IMR-90 (cell line): ENCODE measurements at regions not wholly inside any gene's neighbourhood (a gene's known extent, or its start where the extent isn't known, plus 50 kb on each side); places are given as distances from the start of the nearest gene placed in this dataset.

Experiments
- ATAC-seq: fragments of 200-7000 bp; cut with Tn5 transposase; 2 replicates; pipeline ENCODE4 v1.9.1; 2020; ENCODE audit warnings: low read depth, mild to moderate bottlenecking, moderate library complexity
- BruUV-seq: library from RNA; stranded (reverse); fragments of 400-500 nt; replicated peaks from 2 replicates; lab custom pipeline; 2021; lab: Mats Ljungman, UMichigan
- CTCF ChIA-PET: fragments of 300-600 bp; formaldehyde crosslinking; extraction: SDS; loops from one replicate; lab custom pipeline; 2021; ENCODE audit warnings: antibody characterized with exemption; lab: Yijun Ruan, JAX
- POLR2A ChIA-PET: fragments of 300-600 bp; sonication (Branson Sonifier 250); formaldehyde crosslinking; loops from one replicate; lab custom pipeline; 2022; ENCODE audit warnings: antibody characterized with exemption; ENCODE audit not compliant: unreplicated experiment; lab: Charles Lee
- DNase-seq: peaks from one replicate; pipeline ENCODE4 v3.0.0; 2013
- H2AFZ ChIP-seq: replicated peaks from 2 replicates; pipeline ENCODE3; 2013; ENCODE audit warnings: low read length, mild to moderate bottlenecking; ENCODE audit not compliant: poor library complexity
- H2AK5ac ChIP-seq: 2 replicates; pipeline ENCODE4 v1.6.1; 2013; ENCODE audit warnings: low read depth, low read length, inconsistent platforms
- H2AK9ac ChIP-seq: replicated peaks from 2 replicates; pipeline ENCODE3; 2013; ENCODE audit warnings: mild to moderate bottlenecking, low read depth, low read length, moderate library complexity; ENCODE audit not compliant: poor library complexity
- H2BK120ac ChIP-seq: 2 replicates; pipeline ENCODE4 v1.6.1; 2013; ENCODE audit warnings: low read depth, low read length, inconsistent platforms
- H2BK15ac ChIP-seq: 3 replicates; pipeline ENCODE4 v1.6.1; 2013; ENCODE audit warnings: low read depth, low read length, inconsistent platforms
- H2BK20ac ChIP-seq: 2 replicates; pipeline ENCODE4 v1.6.1; 2013; ENCODE audit warnings: low read depth, mild to moderate bottlenecking, inconsistent platforms, low read length, moderate library complexity
- H2BK5ac ChIP-seq: 2 replicates; pipeline ENCODE4 v1.6.1; 2013; ENCODE audit warnings: mild to moderate bottlenecking, low read depth, low read length, inconsistent platforms; ENCODE audit not compliant: poor library complexity, severe bottlenecking
- H3K14ac ChIP-seq: replicated peaks from 2 replicates; pipeline ENCODE4 v1.6.1; 2013; ENCODE audit warnings: low read depth, low read length, inconsistent platforms
- H3K18ac ChIP-seq: 2 replicates; pipeline ENCODE4 v1.6.1; 2013; ENCODE audit warnings: low read depth, low read length, control low read depth
- H3K23ac ChIP-seq: 2 replicates; pipeline ENCODE4 v1.6.1; 2013; ENCODE audit warnings: low read depth, low read length, inconsistent platforms
- H3K27ac ChIP-seq: 2 replicates; pipeline ENCODE4 v1.5.1; 2013; ENCODE audit warnings: mild to moderate bottlenecking, control low read depth, low read length; ENCODE audit not compliant: insufficient read depth
- H3K27me3 ChIP-seq: 2 replicates; pipeline ENCODE4 v1.6.1; 2013; ENCODE audit warnings: low read length; ENCODE audit not compliant: control insufficient read depth, insufficient read depth
- H3K36me3 ChIP-seq: 2 replicates; pipeline ENCODE4 v1.6.1; 2013; ENCODE audit warnings: low read length, mixed read lengths; ENCODE audit not compliant: control insufficient read depth, insufficient read depth
- H3K4ac ChIP-seq: 2 replicates; pipeline ENCODE4 v1.6.1; 2013; ENCODE audit warnings: low read depth, low read length, inconsistent platforms
- H3K4me1 ChIP-seq: 2 replicates; pipeline ENCODE4 v1.6.1; 2013; ENCODE audit warnings: low read length, mixed read lengths; ENCODE audit not compliant: control insufficient read depth, insufficient read depth
- H3K4me2 ChIP-seq: 2 replicates; pipeline ENCODE4 v1.6.1; 2013; ENCODE audit warnings: low read depth, mild to moderate bottlenecking, control low read depth, low read length, moderate library complexity
- H3K4me3 ChIP-seq: 2 replicates; pipeline ENCODE4 v1.5.1; 2013; ENCODE audit warnings: low read depth, mild to moderate bottlenecking, control low read depth, low read length, moderate library complexity; ENCODE audit not compliant: insufficient read depth
- H3K56ac ChIP-seq: 2 replicates; pipeline ENCODE4 v1.6.1; 2013; ENCODE audit warnings: low read length, inconsistent platforms; ENCODE audit not compliant: insufficient read depth; ENCODE audit errors: extremely low read depth
- H3K79me1 ChIP-seq, 2 experiments: 2 replicates each; pipeline ENCODE4 v1.6.1; 2013; ENCODE audit warnings: low read length in 2 of 2, inconsistent platforms in 1 of 2, low read depth in 1 of 2
- H3K9ac ChIP-seq: 2 replicates; pipeline ENCODE4 v1.6.1; 2013; ENCODE audit warnings: low read depth, low read length, control low read depth
- H3K9me1 ChIP-seq: 2 replicates; pipeline ENCODE4 v1.6.1; 2013; ENCODE audit warnings: low read length, inconsistent platforms; ENCODE audit not compliant: insufficient read depth
- H3K9me3 ChIP-seq: 2 replicates; pipeline ENCODE4 v1.6.1; 2013; ENCODE audit warnings: low read length; ENCODE audit not compliant: control insufficient read depth, insufficient read depth
- H4K20me1 ChIP-seq: 2 replicates; pipeline ENCODE4 v1.6.1; 2013; ENCODE audit warnings: low read length, inconsistent platforms; ENCODE audit not compliant: insufficient read depth
- H4K5ac ChIP-seq: 2 replicates; pipeline ENCODE4 v1.6.1; 2013; ENCODE audit warnings: mild to moderate bottlenecking, low read depth, low read length, control low read depth
- H4K8ac ChIP-seq, 2 experiments: 2 replicates each; pipeline ENCODE4 v1.6.1; 2013; ENCODE audit warnings: low read depth in 2 of 2, low read length in 2 of 2, control low read depth in 1 of 2, inconsistent platforms in 1 of 2
- H4K91ac ChIP-seq: 2 replicates; pipeline ENCODE4 v1.6.1; 2013; ENCODE audit warnings: low read depth, low read length, inconsistent platforms; ENCODE audit not compliant: insufficient read depth
- MAFK ChIP-seq: IDR thresholded peaks from 2 replicates; pipeline ENCODE4 v1.6.1; 2012; ENCODE audit warnings: low read depth, low read length, improper control_type of control experiment
- WGBS, 2 experiments: methylation state at CpG; one replicate each; pipeline versions ENCODE4 v1.1.5 to v1.1.7; 2013; ENCODE audit warnings: missing lambda C conversion rate in 2 of 2; ENCODE audit not compliant: insufficient read length in 1 of 2; ENCODE audit errors: extremely low coverage in 2 of 2; 5-methylcytosine and 5-hydroxymethylcytosine counted together
- dilution Hi-C: fragments of 300-500 bp; cut with HindIII; formaldehyde crosslinking; loops from one replicate; pipeline ENCODE4 v1.14.3; 2018; ENCODE audit warnings: low sequenced_read_pairs; ENCODE audit not compliant: unreplicated experiment
- in situ Hi-C: fragments of 300-500 bp; cut with MboI; formaldehyde crosslinking; loops from 3 replicates; pipeline ENCODE4 v1.14.3; 2019; ENCODE audit warnings: low sequenced_read_pairs, inconsistent platforms, mixed read lengths
- intact Hi-C: fragments of 100-400 bp; cut with micrococcal nuclease; formaldehyde crosslinking; loops from 2 replicates; pipeline ENCODE4 v1.10.0; 2022

DNA sequence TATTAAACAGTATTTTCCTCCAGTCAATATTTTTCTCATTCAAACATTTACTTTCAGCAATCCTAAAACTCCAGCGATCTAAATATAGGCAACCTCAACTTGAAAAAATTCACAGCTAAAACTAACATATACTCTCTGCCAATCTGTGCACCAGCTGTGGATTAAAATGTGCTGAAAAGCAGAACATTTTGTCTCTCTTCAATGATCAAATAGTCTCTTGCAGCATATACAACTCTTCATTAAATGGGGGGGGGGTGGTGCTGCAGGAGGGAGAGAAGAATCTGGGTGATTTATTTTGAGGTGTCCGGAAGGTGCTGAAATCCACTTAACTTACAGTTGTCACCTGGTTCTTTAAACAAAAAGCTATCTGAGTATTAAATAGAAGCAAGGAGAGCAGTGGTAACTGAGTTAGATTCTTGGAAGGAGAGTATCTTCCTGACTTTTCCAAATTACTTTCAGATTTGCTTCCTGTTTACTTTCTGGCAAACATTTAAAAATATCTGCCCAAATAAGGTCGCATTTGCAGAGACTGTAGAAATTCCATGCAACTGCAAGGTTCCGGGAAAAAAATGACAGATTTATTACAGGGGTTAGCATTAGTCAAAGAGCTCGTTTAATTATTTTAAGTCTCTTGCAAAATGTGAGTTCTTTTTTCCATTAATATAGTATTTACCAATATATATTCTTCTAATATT is 904.7 kb upstream of the ACVR2A start:
- no peak overlapping the region for H4K8ac ChIP-seq
- no peak for TF ChIP-seq MAFK
- peak overlapping the region; percentile 97; the same call in 1 of the 2 replicates for H3K27ac ChIP-seq
- H4K20me1 ChIP-seq, result no peaks in the 10 kb centered on the region
- H2AK9ac ChIP-seq, result no peak overlapping the region
- no peak overlapping the region for H2BK20ac ChIP-seq
- H3K23ac ChIP-seq, result no peak overlapping the region
- H3K9me1 ChIP-seq, result no peaks in the 10 kb centered on the region; the same call in 1 of the 2 replicates
- H4K5ac ChIP-seq, result no peak overlapping the region; the same call in 1 of the 2 replicates
- intact Hi-C loops (loop anchor here (2.0 to 5.0 kb wide), 2 partner anchors 67 to 87 kb away; no protein-coding TSS in a partner anchor), dilution Hi-C loops (no loop called here), in situ Hi-C loops (no loop called here)
- peak overlapping the region; percentile 71 for H3K9ac ChIP-seq
- H3K4me1 ChIP-seq, result no peaks in the 10 kb centered on the region; the same call in 1 of the 2 replicates
- H3K4me2 ChIP-seq, result peak overlapping the region; percentile 86; the same call in 1 of the 2 replicates
- peak overlapping the region; percentile 81; the same call in 1 of the 2 replicates for H3K18ac ChIP-seq
- no CpG with 5 or more reads among the region's 5 CpGs for WGBS, 2 experiments
- H3K4ac ChIP-seq, result no peak overlapping the region
- DNase-seq (no peak), ATAC-seq (peak; percentile 74)
- H3K27me3 ChIP-seq, result no peaks in the 10 kb centered on the region
- no peak overlapping the region for H3K4me3 ChIP-seq
- H4K91ac ChIP-seq, result peak overlapping the region; percentile 11; the same call in 1 of the 2 replicates
- H2BK5ac ChIP-seq, result no peak overlapping the region
- H3K56ac ChIP-seq, result peak overlapping the region; percentile 51; the same call in 1 of the 2 replicates
- no peak overlapping the region for H2BK15ac ChIP-seq
- H2AFZ ChIP-seq, result no peak overlapping the region
- BruUV-seq, result no TSS peak
- H3K14ac ChIP-seq, result no peak overlapping the region
- H2AK5ac ChIP-seq, result no peak overlapping the region
- peak overlapping the region; percentile 44; the same call in 1 of the 2 replicates for H2BK120ac ChIP-seq
- H3K36me3 ChIP-seq, result no peaks in the 10 kb centered on the region
- H3K9me3 ChIP-seq, result no peaks in the 10 kb centered on the region
- no peaks in the 10 kb centered on the region for H3K79me1 ChIP-seq
- POLR2A ChIA-PET, result no interaction called here
- CTCF ChIA-PET, result no interaction called here
